GM12891 (cell line): ENCODE measurements at regions not wholly inside any gene's neighbourhood (a gene's known extent, or its start where the extent isn't known, plus 50 kb on each side); places are given as distances from the start of the nearest gene placed in this dataset.

ENCODE experiments used
- POLR2A ChIP-seq: IDR thresholded peaks from 2 replicates; pipeline ENCODE4 v1.6.1; 2011; ENCODE audit warnings: low read depth, low read length, control low read depth
- TAF1 ChIP-seq: IDR thresholded peaks from 2 replicates; pipeline ENCODE4 v1.6.1; 2011; ENCODE audit warnings: low read depth, low read length, control low read depth

DNA sequence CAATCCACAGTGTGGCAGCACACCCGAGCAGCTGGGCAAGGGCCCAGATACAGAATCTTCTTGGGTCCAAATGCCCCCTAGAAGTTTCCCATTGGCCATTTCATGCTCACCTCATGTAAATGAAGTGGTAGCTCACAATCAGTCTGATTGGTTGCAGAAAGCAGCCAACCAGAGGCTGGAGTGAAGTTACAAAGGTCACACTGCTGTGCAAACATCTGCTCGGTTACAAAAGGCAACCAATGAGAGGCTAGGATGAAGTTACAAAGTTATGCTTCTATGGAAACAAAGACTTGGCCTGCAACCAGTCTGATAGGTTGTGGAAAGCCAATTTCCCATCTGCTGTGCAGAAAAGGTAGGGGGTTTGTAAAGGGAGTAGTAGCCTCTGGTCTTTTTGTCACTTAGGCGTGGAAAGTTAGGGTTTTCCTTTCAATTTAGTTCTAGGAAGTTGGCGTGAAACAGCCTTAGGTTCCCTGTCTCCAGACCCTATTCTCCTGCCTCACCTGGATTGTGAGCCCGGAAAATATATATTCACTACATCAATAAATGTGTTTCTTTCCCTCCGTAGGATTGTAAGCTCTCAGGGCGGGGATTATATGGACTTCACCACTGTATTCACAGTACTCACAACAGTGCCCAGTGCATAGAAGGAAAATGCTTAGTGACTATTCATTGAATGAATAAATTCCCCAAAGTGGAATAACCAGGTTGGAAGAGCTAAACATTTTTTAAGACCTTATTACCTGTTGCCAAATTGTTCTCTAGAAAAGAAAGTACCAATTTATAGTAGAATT lies 91.9 kb downstream of the URB2 start:
- TF ChIP-seq POLR2A (no peak), TAF1 (no peak)
